ENCODE measurements at regions not wholly inside any gene's neighbourhood (a gene's known extent, or its start where the extent isn't known, plus 50 kb on each side); places are given as distances from the start of the nearest gene placed in this dataset.

- TF ChIP-seq CTCF (IDR thresholded peaks at IDR 0.05) (no peak), POLR2A (IDR thresholded peaks at IDR 0.05) (no peak), POLR2AphosphoS5 (IDR thresholded peaks at IDR 0.05) (no peak), EP300 (IDR thresholded peaks at IDR 0.05) (no peak)
These were observed 425.2 kb upstream of the CDH9 start for GRCh38 chr5:27463446-27464149.
